PFSK-1 (cell line): ENCODE measurements at regions not wholly inside any gene's neighbourhood (a gene's known extent, or its start where the extent isn't known, plus 50 kb on each side); places are given as distances from the start of the nearest gene placed in this dataset.

Source experiments
- FOXP2 ChIP-seq: optimal IDR thresholded peaks from 2 replicates; pipeline ENCODE3; 2011; ENCODE audit warnings: borderline replicate concordance, control low read depth, inconsistent platforms; ENCODE audit not compliant: insufficient read depth; ENCODE audit errors: extremely low read length, extremely low read depth
- POLR2AphosphoS5 ChIP-seq: IDR thresholded peaks from 2 replicates; pipeline ENCODE4 v1.6.1; 2012; ENCODE audit warnings: low read depth, mild to moderate bottlenecking, control low read depth, low read length, moderate library complexity
- SIN3A ChIP-seq: IDR thresholded peaks from 2 replicates; pipeline ENCODE4 v1.6.1; 2012; ENCODE audit warnings: mild to moderate bottlenecking, low read length, moderate library complexity, borderline replicate concordance; ENCODE audit not compliant: insufficient read depth
- TAF1 ChIP-seq: IDR thresholded peaks from 2 replicates; pipeline ENCODE4 v1.6.1; 2012; ENCODE audit warnings: low read length, control low read depth, borderline replicate concordance; ENCODE audit not compliant: insufficient read depth
- TF ChIP-seq, protein P1 (sequence below), 2 experiments: IDR thresholded peaks; 2 replicates each; pipeline versions ENCODE4 v1.6.1 to v1.8.0; 2011 to 2012; ENCODE audit warnings: low read depth in 2 of 2, low read length in 2 of 2, control low read depth in 1 of 2, inconsistent platforms in 1 of 2, mild to moderate bottlenecking in 1 of 2, moderate library complexity in 1 of 2; ENCODE audit not compliant: insufficient read depth in 1 of 2

DNA sequence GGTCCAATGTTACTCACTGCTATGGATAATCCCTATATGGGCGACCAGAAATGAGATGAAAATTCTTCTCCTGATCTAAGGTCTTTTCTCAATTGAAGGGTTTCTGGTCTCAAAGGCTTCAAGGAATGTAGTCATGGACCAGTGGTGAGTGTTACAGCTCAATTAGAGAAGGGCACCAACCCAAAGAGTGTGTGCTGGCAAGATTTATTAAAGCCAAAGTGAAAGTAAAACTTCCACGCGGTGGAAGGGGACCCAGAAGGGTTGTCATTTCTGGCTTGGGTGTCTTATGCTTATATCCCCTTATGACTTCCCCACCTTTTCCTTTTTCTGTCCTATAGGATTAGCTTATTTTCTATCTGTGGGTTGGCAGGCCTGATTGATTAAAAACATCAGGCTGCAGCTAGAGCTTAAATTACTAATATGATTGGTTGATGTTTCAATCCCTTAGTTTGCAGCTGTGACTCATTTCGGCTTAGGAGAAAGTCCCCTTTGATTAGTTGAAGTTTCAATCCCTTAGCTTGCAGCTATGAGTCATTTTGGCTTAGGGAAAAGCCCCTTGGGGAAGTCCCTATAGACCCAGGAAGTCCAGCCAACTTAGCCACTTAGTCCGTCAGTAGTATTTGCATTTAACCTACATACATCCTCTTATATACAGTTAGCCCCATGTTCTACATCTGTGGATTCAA, 179.5 kb upstream of the NLGN4Y start:
- no peak for TF ChIP-seq POLR2AphosphoS5
- TF ChIP-seq TAF1 = no peak
- no peak for TF ChIP-seq SIN3A
- TF ChIP-seq, protein P1, sequence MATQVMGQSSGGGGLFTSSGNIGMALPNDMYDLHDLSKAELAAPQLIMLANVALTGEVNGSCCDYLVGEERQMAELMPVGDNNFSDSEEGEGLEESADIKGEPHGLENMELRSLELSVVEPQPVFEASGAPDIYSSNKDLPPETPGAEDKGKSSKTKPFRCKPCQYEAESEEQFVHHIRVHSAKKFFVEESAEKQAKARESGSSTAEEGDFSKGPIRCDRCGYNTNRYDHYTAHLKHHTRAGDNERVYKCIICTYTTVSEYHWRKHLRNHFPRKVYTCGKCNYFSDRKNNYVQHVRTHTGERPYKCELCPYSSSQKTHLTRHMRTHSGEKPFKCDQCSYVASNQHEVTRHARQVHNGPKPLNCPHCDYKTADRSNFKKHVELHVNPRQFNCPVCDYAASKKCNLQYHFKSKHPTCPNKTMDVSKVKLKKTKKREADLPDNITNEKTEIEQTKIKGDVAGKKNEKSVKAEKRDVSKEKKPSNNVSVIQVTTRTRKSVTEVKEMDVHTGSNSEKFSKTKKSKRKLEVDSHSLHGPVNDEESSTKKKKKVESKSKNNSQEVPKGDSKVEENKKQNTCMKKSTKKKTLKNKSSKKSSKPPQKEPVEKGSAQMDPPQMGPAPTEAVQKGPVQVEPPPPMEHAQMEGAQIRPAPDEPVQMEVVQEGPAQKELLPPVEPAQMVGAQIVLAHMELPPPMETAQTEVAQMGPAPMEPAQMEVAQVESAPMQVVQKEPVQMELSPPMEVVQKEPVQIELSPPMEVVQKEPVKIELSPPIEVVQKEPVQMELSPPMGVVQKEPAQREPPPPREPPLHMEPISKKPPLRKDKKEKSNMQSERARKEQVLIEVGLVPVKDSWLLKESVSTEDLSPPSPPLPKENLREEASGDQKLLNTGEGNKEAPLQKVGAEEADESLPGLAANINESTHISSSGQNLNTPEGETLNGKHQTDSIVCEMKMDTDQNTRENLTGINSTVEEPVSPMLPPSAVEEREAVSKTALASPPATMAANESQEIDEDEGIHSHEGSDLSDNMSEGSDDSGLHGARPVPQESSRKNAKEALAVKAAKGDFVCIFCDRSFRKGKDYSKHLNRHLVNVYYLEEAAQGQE (IDR thresholded peaks at IDR 0.05; ENCODE audit: insufficient read depth in 1 of 2, low read depth in 2 of 2, low read length in 2 of 2) = no peak
- no peak for TF ChIP-seq FOXP2

DNA sequence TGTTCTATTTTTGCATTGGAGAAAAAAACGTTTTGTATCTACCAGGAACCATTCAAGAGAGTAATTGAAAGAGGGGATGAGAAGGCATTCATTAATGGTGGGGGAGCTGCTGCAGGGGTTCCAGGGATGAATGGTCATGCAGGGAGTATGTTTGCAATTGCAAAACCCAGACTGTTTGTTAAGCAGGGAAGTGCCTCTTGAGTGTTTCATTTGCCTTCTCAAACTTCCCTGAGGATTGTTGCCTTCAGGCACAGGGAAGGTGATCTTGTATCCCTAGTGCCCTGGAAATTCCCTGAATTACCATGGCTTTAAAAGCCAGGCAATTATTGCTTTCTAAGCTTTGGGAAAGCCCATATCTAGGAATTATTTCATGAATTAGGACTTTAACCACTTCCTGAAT, 172.7 kb upstream of the NLGN4Y start:
- TF ChIP-seq, protein P1 (IDR thresholded peaks at IDR 0.05; ENCODE audit: insufficient read depth in 1 of 2, low read depth in 2 of 2, low read length in 2 of 2) = no peak
- TF ChIP-seq POLR2AphosphoS5 (no peak), SIN3A (no peak), FOXP2 (no peak)

DNA sequence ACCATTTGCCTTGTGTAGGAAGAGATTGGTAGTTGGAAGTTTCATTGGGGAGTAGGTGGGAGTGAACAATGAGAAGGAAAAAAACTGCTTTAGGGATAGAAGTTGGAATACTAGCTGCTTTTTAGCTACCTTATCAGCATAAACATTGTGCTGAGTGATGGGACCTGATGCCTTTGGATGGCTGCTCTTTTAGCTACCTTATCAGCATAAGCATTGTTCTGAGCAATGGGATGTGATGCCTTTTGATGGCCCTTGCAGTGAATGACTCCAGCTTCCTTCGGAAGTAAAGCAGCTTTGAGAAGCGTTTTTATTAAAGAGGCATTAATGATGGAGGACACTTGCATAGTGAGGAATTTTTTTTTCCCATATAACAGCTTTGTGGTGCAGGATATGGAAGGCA, 168.2 kb upstream of the NLGN4Y start:
- no peak for TF ChIP-seq FOXP2
- no peak for TF ChIP-seq POLR2AphosphoS5
- TF ChIP-seq TAF1 = no peak
- TF ChIP-seq SIN3A = no peak
- TF ChIP-seq, protein P1 (IDR thresholded peaks at IDR 0.05; ENCODE audit: insufficient read depth in 1 of 2, low read depth in 2 of 2, low read length in 2 of 2) = no peak

DNA sequence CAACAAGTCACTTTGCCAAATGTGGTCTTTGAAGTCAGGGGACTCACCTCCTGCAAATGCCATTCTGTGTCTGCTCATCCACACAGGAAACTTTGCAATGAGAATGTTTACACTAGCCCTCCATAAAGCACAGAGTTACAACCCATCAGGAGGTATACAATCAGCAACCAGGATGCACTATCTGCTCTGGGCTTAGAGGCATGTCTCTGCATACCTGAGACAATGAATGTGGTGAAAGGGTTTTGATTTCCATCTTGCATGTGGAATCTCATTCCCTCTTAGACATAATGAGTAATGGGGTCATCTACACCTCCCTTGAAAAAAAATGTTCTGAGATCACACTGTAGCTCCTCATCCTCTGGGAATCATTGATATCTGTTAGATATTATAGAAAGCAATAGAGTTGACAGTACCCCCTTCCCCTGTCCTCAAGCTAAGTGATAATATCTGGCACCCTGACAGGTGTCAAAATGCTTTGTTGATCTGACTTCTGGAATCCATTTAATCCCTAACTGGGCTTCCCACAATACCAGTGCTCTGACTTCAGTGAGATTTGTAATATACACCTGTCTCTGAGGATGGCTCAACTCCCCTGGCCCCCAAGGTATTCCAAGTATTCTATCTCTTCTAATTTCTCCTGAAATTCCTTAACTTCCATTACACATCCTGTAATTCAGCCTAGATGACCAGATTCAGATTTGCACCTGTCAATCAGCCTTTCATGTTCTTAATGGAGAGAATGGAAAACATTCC, 163.4 kb upstream of the NLGN4Y start:
- no peak for TF ChIP-seq SIN3A
- TF ChIP-seq TAF1 = no peak
- TF ChIP-seq, protein P1 (IDR thresholded peaks at IDR 0.05; ENCODE audit: insufficient read depth in 1 of 2, low read depth in 2 of 2, low read length in 2 of 2) = no peak
- TF ChIP-seq FOXP2 = no peak
- TF ChIP-seq POLR2AphosphoS5 = no peak
